EL (cell line): ENCODE measurements at regions not wholly inside any gene's neighbourhood (a gene's known extent, or its start where the extent isn't known, plus 50 kb on each side); places are given as distances from the start of the nearest gene placed in this dataset.
A peak's percentile ranks its signal among the peaks of the same experiment; 100 is the strongest.

Source experiments
- DNase-seq: peaks from one replicate; pipeline ENCODE4 v3.0.0-alpha.2; 2016

DNA sequence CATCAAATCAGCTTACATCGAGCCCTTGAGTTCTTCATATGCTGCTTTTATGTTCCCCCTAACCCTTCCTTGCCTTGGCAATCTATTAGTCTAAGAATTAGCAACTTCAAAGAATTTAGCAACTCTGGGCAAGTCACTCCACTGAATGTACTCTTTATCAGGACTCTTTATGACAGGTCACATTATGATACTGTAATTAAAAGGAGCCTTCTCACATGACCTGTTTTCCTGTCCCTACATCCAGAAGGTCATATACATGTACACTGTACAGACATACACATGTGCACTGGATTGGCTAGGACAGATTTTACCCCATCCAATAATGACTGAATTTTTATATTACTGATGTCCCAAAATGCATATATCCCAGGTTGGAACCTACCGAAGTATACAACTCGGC lies 463.1 kb downstream of the SHQ1 start:
- DNase-seq: no peak

DNA sequence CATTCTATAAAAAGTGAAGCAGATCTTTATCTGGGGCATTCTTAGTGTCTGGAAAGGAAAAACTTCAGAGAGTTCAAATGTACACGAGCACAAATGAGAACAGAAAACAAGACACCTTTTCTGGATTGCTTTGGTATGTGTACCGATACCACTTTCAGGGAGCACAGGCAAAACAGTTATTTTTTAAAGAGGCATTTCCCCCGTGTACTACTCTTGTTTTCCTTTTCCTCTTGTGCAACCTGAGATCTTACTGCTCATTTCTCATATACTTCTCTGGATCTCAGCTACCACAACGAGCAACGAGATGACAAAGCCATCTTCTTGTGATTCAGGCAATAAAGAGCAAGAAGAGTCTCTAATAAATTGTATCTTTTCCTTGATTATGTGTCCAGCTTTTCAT lies 463.6 kb downstream of the SHQ1 start:
- no peak for DNase-seq

DNA sequence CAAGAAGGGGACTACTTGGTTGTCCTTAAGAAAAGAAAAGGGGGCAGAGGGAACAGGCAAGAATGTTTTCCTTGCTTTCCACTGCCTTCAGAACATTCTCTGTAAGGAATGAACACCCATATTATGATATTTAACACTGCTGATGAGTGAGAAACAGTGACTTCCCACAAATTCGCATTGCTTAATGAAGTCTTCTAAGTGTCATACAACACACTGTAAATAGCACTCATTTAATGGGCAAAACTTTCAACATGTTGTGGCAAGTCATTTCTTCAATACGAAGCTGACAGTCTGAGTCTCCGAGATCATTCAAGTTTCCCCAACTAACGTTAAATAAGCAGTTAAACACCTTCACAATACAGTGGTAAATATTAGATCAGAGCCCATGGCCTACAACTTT lies 464.4 kb downstream of the SHQ1 start:
- no peak for DNase-seq

DNA sequence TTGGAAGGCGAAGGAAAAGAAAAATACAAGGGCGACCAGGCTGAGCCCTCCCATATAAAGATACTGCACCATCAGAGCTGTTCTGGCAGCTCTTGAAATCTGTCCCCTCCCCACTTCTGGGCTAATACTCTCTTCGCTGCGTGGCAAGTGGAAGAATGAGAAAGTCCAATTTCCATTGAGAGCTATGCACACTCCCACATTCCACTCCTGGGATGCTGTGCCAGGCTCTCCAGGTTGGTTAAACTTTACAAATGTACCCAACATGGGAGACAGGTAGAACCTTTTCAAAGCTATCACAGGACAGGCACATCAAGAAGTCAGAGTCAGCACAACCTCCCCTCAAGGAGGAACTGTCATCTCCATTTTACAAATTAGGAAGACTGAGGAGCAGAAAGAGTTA lies 465.0 kb downstream of the SHQ1 start:
- no peak for DNase-seq

DNA sequence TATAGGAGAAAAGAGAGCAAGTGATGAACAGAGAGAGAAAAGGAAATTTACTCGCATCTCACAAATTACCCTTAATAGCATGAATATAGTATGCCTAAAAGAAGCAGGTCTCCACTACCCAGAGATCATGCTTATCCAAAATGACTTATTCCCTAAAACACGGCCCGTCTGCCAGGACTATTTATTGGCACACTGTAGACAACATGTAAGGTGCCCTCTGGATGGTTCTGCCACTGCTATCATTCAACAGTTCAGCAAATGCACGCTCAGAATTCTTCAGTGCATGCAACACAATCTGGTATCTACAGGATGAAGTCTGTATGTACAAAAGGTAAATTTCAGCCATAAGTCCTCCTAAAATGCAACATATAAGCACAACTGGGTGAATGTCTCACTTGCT lies 465.8 kb downstream of the SHQ1 start:
- no peak for DNase-seq

DNA sequence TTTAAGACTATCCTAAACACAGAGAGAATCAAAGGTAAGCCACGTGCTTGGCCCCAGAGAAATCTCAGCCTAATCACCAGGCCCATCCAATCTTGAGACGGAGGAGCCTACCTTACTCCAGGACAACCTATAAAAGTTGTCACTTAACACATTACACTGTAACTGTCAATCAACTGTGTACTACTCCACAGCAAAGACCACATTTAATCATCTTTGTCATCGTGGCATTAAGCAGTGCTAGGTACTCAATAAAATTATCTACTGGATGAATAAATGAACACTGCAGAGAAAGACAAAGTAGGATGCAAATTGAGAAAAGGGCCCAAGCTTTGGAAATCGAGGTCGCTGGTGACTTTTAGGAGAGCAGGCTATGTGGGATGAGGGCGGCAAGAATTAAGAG lies 466.7 kb downstream of the SHQ1 start:
- DNase-seq: no peak

DNA sequence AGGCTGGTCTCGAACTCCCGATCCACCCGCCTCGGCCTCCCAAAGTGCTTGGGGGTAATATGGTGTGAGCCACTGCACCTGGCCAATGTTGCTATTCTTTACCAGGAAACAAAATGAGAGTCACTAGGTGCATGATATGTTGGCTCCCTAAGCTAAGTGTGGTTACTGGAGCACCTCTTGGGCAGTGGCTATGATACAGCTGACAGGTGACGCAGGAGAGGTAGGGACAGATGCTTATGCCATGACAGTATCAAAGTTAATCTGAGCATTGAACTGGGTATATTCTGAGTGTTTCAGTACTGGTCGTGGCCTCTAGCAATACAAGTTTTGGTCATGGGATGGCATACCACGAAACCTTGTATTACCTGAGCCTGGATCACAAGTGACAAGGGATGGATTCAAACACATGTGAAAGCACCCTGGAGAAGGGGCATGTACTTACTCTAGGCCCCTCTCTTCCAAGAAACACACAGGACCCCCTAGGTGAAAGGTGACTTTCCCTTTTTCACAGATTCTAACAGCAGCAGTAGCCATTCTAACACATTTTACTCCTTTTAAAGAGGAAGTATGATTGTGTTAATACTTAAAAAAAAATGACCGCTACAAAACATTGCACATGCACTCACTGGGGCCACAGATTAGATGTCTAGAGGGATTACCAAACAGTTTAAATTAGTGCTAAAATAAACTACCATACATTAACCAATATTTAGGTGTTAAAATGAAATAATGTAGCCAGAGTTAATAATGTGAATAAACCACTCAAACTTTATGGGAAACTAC lies 467.3 kb downstream of the SHQ1 start:
- DNase-seq: no peak

DNA sequence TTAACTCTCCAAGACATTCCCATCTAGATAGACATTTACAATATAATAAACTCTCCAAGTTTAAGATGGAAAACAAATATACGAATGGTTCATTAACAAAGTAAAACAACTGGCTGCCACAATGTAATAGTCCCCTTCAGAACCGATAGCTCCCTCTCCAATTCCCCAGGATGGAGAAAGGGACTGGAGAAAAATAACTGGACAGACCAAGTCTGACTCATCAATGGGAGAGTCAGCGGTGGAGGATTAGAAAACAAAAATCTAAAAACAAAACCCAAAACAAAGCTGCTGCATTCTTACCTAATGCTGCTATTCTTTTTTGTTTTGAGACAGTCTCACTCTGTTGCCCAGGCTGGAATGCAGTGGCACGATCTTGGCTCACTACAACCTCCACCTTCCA lies 468.1 kb downstream of the SHQ1 start:
- DNase-seq: peak; percentile 53

DNA sequence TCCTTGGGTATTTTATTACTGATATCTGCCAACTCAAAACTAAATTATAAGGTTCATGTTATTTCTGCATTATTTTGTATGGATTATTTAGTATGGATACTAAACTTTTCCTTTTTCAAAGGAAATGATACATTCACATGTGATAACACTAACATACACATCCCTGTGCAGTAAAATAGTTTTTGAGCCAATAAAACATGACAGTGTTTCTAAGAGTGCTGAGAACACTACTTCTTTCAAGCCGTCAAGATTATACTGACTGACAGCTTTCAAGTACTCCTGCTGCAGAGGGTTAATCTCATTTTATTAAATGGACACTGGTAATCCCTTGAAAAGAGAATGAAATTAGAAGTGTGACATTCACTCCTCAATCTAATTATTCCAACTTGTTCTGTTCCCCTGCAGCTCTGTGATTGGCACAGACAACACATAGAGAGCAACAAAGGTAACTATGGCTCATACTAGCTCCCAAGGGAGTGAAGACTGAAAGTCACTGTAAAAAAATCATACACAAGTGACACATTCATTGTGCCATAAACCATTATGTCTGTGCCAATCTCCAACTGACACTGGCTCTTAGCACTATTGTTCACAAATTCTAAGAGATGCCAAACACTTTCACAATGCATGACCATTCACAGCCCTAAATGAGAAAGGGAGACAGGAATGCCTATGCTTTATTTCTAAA lies 468.6 kb downstream of the SHQ1 start:
- no peak for DNase-seq

DNA sequence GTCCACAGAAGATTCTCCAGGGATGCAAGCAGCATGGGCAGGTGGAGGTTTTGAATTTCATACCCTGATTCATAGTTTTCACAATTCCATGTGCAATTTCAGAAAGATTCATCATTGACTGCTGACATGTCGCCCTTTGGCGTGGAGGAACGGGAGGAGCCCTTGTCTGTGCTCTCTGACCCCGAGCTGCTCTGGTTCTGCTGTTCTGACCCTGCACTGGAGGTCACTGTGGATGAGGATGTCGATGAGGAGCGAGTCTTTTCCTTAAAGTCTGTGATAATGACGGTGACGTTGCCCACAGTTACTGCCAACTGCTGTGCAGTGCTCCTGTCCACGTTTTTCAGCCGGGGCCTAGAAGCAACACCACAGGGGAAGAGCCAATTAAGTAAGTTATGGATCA lies 470.0 kb downstream of the SHQ1 start:
- no peak for DNase-seq

DNA sequence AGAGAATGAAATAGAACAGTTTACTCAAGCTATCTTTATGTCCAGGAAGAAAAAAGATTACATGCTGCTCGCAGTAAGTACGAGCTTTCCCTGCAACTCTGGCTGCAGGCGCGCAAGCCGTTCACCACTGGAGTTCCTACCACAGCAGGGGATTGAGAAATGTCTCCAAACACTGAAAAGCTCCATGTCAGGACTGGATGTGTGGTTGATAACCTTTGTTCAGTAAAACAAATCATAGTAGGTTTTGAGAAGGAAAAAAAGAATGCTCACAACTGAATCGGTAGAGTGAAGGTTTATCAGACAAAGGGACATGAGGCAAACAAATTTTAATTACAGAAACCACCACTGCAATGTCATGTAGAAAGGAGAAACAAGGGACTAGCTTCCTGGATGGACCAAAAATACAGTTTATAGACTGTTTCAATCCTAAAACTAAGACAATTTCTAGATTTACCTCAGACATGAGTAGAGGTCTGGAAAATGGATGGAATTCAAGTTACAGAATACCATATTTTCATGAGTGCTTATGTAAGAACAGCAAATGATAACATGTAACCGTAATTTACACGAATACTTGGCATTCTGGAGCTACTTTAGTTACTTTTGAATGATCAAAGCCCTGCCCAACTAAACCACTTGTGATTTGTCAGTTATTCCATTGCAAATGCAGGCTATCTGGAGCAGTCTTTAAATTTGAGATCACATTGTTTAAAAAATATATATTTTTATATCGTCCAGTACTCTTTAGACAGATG lies 471.1 kb downstream of the SHQ1 start:
- no peak for DNase-seq

DNA sequence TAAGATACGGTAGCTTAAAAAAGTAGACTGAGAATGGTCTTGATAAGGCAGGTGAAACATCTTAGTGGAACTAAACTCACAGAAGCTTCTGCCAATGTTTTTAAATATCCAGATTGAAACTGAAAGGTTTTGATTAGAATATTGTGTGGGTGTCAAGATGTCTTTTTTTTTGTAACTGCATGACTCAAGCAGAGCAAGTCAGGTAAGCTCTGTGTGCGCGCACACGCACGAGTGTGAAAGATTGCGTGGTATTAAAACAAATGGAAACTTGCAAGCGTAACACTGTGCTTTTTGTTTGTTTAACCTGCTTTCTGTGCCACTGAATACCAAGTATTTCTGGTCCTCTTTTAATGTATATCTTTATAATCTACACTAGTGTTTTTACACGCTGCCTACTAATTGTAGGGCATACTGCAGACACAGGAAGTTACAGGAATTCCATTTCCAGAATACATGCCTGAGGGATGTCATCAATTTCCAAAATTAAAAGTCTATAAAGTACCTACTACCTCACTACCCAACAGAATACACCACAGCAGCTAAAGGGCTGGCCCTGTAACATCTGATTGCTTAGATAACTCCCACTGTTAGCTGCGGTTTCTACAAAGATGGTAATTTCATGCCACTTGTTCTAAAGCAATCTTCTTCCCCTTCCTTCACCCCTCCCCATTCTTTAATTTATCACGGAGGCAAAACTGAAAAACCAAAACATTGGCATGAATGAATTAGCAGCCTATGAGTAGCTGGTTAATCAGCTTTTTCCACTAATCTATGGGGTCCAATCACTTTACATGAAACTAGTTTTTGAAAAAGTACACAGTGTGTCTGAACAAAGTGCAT lies 472.8 kb downstream of the SHQ1 start:
- no peak for DNase-seq

DNA sequence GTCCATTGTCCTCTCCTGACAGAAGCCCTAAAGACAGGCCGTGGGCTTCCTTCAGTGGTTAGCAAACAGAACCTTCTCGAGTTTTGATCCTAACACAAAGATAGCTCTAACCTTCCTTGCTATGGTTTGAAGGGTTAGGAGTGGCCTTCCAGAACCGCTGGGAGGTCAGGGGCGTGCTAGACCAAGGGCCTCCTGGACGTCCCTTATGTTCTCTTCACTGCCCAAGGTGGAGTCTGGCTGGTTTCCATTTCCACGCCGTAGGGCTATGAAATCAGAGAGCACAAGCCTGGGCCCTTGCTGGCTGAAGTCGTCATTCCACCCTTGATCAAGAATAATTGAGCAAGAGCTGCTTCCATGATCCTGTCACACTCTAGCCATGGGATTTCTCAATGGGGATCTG lies 475.1 kb downstream of the SHQ1 start:
- no peak for DNase-seq

DNA sequence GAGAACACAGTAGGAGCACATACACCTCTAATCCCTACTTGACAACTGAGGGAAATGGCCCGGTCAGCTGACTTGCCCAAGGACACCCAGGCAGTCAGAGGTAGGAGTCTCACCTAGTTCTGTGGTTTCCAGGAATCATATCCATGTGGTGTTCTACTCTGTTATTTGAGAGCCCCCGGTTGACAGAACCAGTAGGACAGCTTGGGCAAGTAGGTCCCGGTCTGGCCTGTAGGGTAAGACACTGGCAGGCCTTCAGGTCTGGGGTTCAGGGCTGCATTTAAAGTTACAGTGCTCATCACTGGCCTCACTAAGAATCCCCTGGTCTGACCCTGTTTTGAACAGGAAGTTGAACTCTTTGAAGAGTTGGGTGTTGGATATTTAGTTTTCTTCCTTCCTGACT lies 476.1 kb downstream of the SHQ1 start:
- DNase-seq: no peak

DNA sequence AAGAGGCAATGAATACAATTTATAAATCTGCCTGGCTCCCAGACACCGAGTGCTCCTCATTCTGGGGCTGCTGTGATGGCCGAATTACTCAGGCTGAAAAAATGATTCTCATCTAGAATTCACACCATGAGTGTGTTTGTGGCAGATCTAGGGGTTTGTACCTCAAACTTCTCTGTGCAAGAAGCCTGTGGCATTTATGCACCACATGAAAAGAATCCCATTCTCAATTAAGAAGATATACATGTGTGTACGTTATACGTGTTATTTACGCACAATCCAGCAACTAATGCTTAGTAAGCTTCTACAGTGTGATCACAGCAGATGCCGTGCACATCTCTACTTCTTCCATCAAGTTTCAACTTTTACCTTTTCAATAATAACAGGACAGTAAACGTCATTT lies 476.8 kb downstream of the SHQ1 start:
- DNase-seq: no peak

DNA sequence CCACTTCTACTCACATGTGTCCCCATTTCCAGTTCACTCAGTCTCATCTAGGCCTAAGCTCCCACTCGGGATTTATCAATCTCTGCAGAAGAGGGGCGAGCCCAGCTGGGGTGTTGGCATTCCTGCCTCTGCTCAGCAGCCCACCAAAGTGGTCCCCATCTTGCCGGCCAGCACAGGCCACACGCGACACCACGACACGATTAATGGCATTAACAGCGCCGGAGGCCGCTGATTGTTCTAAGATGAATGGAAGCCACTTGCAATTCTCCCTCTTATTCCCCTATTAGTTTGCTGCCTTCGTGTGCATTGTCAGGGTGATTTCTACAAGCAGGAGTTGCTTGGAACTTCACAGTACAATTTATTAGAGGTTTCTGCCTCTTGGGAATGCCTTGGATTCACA lies 477.3 kb downstream of the SHQ1 start:
- no peak for DNase-seq

DNA sequence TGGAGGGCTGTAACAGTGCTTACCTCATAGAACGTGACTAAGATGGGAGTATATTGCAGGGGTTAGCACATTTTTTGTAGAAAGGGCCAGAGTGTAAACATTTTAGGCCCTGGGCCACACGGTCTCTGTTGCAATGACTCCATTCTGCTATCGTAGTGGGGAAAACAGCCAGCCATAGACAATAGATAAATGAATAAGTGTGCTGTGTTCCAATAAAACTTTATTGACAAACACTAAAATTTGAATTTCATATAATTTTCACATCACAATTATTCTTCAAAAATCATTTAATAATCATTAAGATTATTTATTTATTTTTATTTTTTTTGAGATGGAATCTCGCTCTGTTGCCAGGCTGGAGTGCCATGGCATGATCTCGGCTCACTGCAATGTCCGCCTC lies 478.6 kb downstream of the SHQ1 start:
- no peak for DNase-seq

DNA sequence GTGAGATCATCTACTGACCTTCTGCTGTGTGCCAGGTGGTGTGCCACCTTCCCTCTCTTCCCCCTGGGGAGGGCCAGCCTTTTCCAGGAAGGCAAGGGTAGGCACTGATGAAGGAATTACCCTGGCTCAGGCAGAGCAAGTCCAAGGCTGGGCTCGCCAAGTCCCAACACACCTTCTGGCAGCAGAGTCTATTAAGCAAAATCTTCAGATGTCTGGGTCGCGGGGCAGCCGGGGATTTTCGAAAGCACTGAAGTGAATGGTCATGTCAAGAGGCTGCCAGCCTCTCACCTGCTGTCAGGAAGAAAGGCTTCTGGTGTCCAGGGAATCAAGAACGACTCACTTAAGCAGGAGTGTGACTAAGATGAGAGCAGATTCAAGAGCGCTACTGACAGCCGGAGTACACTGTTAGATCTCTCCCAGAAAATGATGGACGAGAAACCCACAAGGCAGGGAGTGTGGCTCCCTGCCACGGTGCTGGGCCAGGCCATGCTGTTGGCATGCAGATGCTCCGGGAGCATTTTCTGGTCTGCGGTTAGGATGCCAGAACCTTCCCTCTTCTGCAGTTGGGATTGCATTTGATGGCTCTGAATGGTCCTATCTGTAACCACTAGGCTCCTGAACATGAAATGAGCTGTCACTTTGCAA lies 479.8 kb downstream of the SHQ1 start:
- DNase-seq: no peak

DNA sequence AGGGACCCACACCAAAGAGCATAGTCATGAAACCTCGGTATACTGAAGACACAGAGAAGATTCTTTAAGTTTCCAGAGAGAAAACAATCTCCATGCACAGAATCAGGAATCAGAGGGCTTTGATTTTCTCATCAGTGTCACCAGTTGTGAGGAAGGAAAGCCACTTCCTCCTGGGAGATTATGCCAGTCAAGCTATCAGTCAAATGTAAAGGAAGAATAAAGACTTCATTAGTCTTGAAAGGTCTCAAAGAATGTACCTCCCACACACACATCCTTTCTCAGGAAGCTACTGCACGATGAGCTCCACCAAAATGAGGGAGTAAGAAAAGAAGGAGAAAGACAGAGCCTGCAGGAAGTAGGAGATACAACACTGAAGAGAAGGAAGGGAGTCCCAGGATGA lies 486.3 kb downstream of the SHQ1 start:
- no peak for DNase-seq

DNA sequence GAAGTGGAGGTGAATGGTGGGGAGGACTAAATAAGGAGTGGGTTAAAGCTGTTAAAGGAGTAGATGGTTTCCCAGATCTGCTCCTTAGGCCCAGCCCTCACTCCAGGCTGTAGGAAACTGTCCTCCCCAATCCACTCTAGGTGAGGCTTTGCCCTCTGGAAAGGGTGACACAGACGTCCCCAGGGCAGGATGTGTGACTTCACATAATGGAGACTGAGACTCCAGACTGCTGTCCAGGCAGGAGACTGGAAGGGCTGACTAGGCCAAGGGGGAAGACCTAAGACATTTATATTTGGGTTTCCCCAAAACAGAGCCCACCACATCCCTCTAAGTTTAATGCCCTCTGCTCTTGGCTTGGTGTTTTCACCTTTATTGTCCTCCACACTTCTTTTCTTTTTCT lies 488.5 kb downstream of the SHQ1 start:
- no peak for DNase-seq

DNA sequence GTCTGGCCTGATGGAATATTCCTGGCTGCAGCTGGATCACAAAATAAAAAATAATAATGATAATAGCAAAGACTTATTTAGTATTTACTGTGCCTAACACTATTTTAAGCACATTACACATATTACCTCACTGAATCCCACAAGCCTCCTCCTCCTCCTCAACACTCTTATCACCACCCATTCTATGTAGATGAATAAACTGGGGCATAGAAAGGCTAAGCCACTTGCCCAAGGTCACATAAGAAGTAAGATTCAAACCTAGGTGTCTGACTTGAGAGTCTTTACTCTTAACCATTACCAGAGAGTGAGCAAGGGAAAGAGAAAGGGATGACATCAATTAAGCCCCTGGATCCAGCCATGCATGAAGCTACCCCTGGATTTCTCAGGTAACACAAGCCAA lies 493.1 kb downstream of the SHQ1 start:
- no peak for DNase-seq

DNA sequence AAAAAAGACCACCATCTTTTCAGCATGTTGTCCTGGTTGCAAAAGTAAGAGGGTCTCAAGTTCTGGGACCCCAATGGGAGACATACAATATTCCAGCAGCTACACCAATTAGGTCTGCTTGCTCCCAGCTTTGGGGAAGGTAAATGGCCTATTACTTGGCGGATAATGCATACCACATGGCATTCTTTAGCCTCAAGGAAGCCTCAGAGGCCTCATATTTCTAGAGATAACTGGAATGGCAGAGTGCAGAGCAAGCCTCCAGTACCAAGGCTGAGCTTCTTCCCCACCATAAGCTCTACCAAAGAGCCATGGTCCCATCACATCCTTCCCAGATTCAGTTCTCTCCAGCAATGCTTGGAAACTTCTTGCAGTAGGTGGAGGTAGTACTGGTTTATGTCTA lies 493.8 kb downstream of the SHQ1 start:
- DNase-seq: no peak
